22Rv1 (cell line): ENCODE measurements at regions not wholly inside any gene's neighbourhood (a gene's known extent, or its start where the extent isn't known, plus 50 kb on each side); places are given as distances from the start of the nearest gene placed in this dataset.

Source experiments
- H3K27ac ChIP-seq: fragments of 450-650 bp; 2 replicates; pipeline ENCODE4 v1.5.1; 2017
- CTCF ChIP-seq: fragments of 450-650 bp; IDR thresholded peaks from 2 replicates; pipeline ENCODE4 v1.5.1; 2017; ENCODE audit warnings: mild to moderate bottlenecking
- ZFX ChIP-seq: fragments of 450-650 bp; IDR thresholded peaks from 2 replicates; pipeline ENCODE4 v1.6.1; 2017; ENCODE audit warnings: antibody characterized with exemption, borderline replicate concordance

GRCh38 chr20:60250251-60250650 lies 292.0 kb downstream of the CDH26 start:
- H3K27ac ChIP-seq = no peak overlapping the region
- TF ChIP-seq CTCF (no peak), ZFX (no peak)

GRCh38 chr20:60252866-60253265 lies 294.6 kb downstream of the CDH26 start:
- no peak overlapping the region for H3K27ac ChIP-seq
- TF ChIP-seq CTCF = no peak
- no peak for TF ChIP-seq ZFX

- H3K27ac ChIP-seq = no peak overlapping the region
- TF ChIP-seq CTCF = no peak
Observed at GRCh38 chr20:60253471-60253870, 295.2 kb downstream of the CDH26 start.

GRCh38 chr20:60254901-60255411 lies 296.7 kb downstream of the CDH26 start:
- H3K27ac ChIP-seq = no peak overlapping the region
- TF ChIP-seq CTCF (no peak), ZFX (no peak)

GRCh38 chr20:60255415-60255814 lies 297.2 kb downstream of the CDH26 start:
- TF ChIP-seq CTCF = no peak
- TF ChIP-seq ZFX = no peak
- no peak overlapping the region for H3K27ac ChIP-seq

GRCh38 chr20:60255866-60256265 lies 297.6 kb downstream of the CDH26 start:
- TF ChIP-seq CTCF (no peak), ZFX (no peak)

GRCh38 chr20:60256811-60257210 lies 298.6 kb downstream of the CDH26 start:
- TF ChIP-seq ZFX (no peak), CTCF (no peak)

More at GRCh38 chr20:60255866-60256265, 297.6 kb downstream of the CDH26 start:
- no peak overlapping the region for H3K27ac ChIP-seq

More at GRCh38 chr20:60256811-60257210, 298.6 kb downstream of the CDH26 start:
- no peak overlapping the region for H3K27ac ChIP-seq
